ENCODE measurements at regions not wholly inside any gene's neighbourhood (a gene's known extent, or its start where the extent isn't known, plus 50 kb on each side); places are given as distances from the start of the nearest gene placed in this dataset.
"Not testable (repeated sequence)": the region's sequence is repeated elsewhere in the genome, so short reads cannot be mapped to it uniquely, and the experiment has no call there.

DNA sequence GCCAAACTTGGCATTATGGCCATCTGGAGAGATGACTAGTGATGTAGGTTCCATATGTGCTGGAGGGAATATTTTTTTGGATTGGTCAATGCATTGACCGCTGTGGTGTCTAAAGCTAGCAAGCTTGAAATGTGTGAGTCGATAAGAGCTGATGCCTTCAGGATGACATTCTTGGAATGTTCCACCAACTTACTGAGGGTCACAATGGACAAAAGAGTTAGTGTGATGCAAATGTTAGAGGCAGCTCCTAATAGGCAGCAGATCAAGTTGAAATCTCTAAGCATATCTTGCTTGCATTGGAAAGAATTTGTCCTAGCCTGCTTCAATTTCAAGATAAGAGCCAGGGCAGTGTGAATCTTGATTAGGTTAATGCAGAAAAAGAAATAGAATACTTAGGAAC, 210.4 kb upstream of the AFF2 start:
- 84 to 96% (median 89%) methylated on average over 2 of the region's 2 CpGs for WGBS, 3 donors
- Histone ChIP-seq H3K4me1 (ENCODE audit: insufficient read depth) (no peaks in the 10 kb centered on the region), H3K36me3 (no peaks in the 10 kb centered on the region), H3K27me3 (no peaks in the 10 kb centered on the region), H3K27ac (no peak overlapping the region), H3K4me3 (no peak overlapping the region), H3K9me3 (no peaks in the 10 kb centered on the region)
- intact Hi-C loops (cut with DNase I) = no loop called here
- no peak for DNase-seq
- TF ChIP-seq, protein P1, sequence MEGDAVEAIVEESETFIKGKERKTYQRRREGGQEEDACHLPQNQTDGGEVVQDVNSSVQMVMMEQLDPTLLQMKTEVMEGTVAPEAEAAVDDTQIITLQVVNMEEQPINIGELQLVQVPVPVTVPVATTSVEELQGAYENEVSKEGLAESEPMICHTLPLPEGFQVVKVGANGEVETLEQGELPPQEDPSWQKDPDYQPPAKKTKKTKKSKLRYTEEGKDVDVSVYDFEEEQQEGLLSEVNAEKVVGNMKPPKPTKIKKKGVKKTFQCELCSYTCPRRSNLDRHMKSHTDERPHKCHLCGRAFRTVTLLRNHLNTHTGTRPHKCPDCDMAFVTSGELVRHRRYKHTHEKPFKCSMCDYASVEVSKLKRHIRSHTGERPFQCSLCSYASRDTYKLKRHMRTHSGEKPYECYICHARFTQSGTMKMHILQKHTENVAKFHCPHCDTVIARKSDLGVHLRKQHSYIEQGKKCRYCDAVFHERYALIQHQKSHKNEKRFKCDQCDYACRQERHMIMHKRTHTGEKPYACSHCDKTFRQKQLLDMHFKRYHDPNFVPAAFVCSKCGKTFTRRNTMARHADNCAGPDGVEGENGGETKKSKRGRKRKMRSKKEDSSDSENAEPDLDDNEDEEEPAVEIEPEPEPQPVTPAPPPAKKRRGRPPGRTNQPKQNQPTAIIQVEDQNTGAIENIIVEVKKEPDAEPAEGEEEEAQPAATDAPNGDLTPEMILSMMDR (IDR thresholded peaks at IDR 0.05) = no peak
- TF ChIP-seq EP300 (IDR thresholded peaks at IDR 0.05) (no peak), POLR2A (IDR thresholded peaks at IDR 0.05) (no peak)

DNA sequence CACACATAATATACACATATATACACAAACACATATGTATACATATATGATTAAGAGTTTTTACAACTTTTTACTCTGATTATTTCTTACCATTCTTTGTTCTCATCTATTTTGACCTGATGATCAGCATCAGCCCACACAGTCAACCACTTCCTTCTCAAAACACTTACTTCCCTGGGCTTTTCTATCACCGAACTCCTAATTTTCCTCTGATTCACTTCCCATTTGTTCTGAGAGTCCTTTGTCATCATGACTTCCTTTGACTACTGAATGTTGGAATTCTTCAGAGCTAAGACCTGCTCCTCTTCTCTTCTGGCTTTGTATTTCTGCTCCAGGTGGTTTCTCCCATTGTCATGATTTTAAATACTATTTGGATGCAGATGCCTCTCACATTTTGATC, 209.5 kb upstream of the AFF2 start:
- H3K9me3 ChIP-seq = no peaks in the 10 kb centered on the region
- TF ChIP-seq EP300 (IDR thresholded peaks at IDR 0.05) = no peak
- TF ChIP-seq, protein P1 (IDR thresholded peaks at IDR 0.05) = no peak
- no peak for TF ChIP-seq POLR2A (IDR thresholded peaks at IDR 0.05)
- H3K4me1 ChIP-seq (ENCODE audit: insufficient read depth) = no peaks in the 10 kb centered on the region
- intact Hi-C loops (cut with DNase I) = no loop called here
- H3K27ac ChIP-seq = no peak overlapping the region
- H3K4me3 ChIP-seq = no peak overlapping the region
- no peak for DNase-seq
- H3K27me3 ChIP-seq = no peaks in the 10 kb centered on the region
- 65 to 83% (median 77%) methylated on average over 1 of the region's 1 CpG for WGBS, 3 donors
- H3K36me3 ChIP-seq = no peaks in the 10 kb centered on the region

DNA sequence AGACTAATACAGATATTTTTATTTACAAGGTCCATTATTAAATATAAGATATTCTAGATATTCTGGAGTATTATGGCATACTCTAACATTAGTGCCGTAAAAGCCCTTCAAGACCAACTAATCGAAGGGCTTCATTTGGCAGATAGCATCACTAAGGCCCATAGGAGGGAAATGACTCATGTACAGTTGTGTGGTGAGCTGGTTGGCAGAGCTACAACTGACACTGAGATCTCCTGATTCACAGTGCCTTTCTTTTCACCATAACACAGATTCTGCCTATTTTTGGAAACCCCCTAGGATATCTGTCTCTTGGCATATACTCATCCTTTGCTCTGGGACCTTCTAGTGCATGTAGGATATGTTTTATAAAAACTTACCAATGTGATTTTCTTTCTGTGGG, 201.7 kb upstream of the AFF2 start:
- TF ChIP-seq, protein P1 (IDR thresholded peaks at IDR 0.05) = no peak
- TF ChIP-seq EP300 (IDR thresholded peaks at IDR 0.05) = no peak
- no peak for TF ChIP-seq POLR2A (IDR thresholded peaks at IDR 0.05)
- Histone ChIP-seq H3K27me3 (no peaks in the 10 kb centered on the region), H3K36me3 (no peaks in the 10 kb centered on the region), H3K4me1 (ENCODE audit: insufficient read depth) (no peaks in the 10 kb centered on the region), H3K4me3 (no peak overlapping the region), H3K9me3 (no peaks in the 10 kb centered on the region), H3K27ac (no peak overlapping the region)
- no peak for DNase-seq
- intact Hi-C loops (cut with DNase I) = no loop called here
- 89 to 91% (median 89%) methylated on average over 2 of the region's 2 CpGs for WGBS, 3 donors

DNA sequence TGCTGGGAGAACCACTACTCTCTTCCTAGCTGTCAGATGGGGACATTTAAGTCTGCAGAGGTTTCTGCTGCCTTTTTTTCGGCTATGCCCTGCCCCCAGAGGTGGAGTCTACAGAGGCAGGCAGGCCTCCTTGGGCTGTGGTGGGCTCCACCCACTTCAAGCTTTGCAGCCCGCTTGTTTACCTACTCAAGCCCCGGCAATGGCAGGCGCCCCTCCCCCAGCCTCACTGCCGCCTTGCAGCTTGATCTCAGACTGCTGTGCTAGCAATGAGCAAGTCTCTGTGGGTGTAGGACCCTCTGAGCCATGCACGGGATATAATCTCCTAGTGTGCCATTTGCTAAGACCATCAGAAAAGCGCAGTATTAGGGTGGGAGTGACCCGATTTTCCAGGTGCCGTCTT, 195.2 kb upstream of the AFF2 start:
- WGBS, 3 donors = 82 to 87% (median 87%) methylated on average over 9 of the region's 9 CpGs
- intact Hi-C loops (cut with DNase I); H3K9me3 ChIP-seq; DNase-seq; H3K4me3 ChIP-seq; H3K27ac ChIP-seq; H3K4me1 ChIP-seq (ENCODE audit: insufficient read depth); H3K27me3 ChIP-seq; H3K36me3 ChIP-seq: not testable (repeated sequence)

DNA sequence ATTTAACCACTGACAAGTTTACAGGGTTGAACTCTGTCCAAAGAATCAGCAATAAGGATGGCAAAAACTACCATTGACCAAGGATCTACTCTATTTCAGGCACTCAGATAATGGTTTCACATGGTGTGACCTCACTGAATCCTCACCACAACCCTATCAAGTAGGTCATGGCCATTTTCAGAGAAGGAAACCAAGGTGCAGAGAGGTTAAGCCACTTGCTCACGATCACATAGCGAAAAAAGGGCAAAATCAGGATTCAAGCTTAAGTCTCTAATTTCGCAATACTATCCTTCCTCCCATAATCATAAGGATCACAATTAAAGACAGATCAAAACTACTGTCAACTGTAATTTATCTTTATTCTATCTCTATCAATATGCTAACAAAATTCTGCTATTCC, 191.0 kb upstream of the AFF2 start:
- WGBS, 3 donors = 81 to 95% (median 86%) methylated on average over 3 of the region's 3 CpGs
- Histone ChIP-seq H3K27ac (no peak overlapping the region), H3K9me3 (no peaks in the 10 kb centered on the region), H3K4me1 (ENCODE audit: insufficient read depth) (no peaks in the 10 kb centered on the region), H3K27me3 (no peaks in the 10 kb centered on the region), H3K4me3 (no peak overlapping the region), H3K36me3 (no peaks in the 10 kb centered on the region)
- intact Hi-C loops (cut with DNase I) = no loop called here
- DNase-seq = no peak
- TF ChIP-seq, protein P1 (IDR thresholded peaks at IDR 0.05) = no peak
- no peak for TF ChIP-seq EP300 (IDR thresholded peaks at IDR 0.05)
